ENCODE measurements at regions not wholly inside any gene's neighbourhood (a gene's known extent, or its start where the extent isn't known, plus 50 kb on each side); places are given as distances from the start of the nearest gene placed in this dataset.
"Not testable (repeated sequence)": the region's sequence is repeated elsewhere in the genome, so short reads cannot be mapped to it uniquely, and the experiment has no call there.

- peak; percentile 42 for DNase-seq (ENCODE audit: low spot score)
Measured at GRCh38 chr17:20944014-20944865, 98.6 kb downstream of the USP22 start.

- not testable (repeated sequence) for DNase-seq (ENCODE audit: low spot score)
Measured at GRCh38 chr17:20947708-20948107, 95.1 kb downstream of the USP22 start.

GRCh38 chr17:20948984-20949777 is 93.6 kb downstream of the USP22 start:
- no peak for DNase-seq (ENCODE audit: low spot score)
